Caki2 (cell line): ENCODE measurements at regions not wholly inside any gene's neighbourhood (a gene's known extent, or its start where the extent isn't known, plus 50 kb on each side); places are given as distances from the start of the nearest gene placed in this dataset.

ENCODE experiments used
- DNase-seq: peaks from one replicate; pipeline ENCODE4 v3.0.0-alpha.2; 2015; ENCODE audit warnings: low read depth
- in situ Hi-C: cut with HindIII; loops from 2 replicates; pipeline ENCODE4 v1.10.0; 2016; ENCODE audit warnings: low sequenced_read_pairs, low pct_unique_long_range_greater_than_20kb, mixed read lengths

GRCh38 chr7:25553580-25554291 is 325.4 kb upstream of the NPVF start:
- no peak for DNase-seq
- in situ Hi-C loops, result no loop called here

- DNase-seq, result no peak
- in situ Hi-C loops, result no loop called here
Observed at GRCh38 chr7:25557379-25557917, 329.2 kb upstream of the NPVF start.

- no peak for DNase-seq
- in situ Hi-C loops, result no loop called here
Observed at GRCh38 chr7:25557930-25558329, 329.6 kb upstream of the NPVF start.

GRCh38 chr7:25558605-25559004 is 330.3 kb upstream of the NPVF start:
- in situ Hi-C loops, result no loop called here
- DNase-seq, result no peak

- in situ Hi-C loops, result no loop called here
- no peak for DNase-seq
Observed at GRCh38 chr7:25559581-25560367, 331.5 kb upstream of the NPVF start.

- in situ Hi-C loops, result no loop called here
- no peak for DNase-seq
Observed at GRCh38 chr7:25562673-25563182, 334.4 kb upstream of the NPVF start.

DNA sequence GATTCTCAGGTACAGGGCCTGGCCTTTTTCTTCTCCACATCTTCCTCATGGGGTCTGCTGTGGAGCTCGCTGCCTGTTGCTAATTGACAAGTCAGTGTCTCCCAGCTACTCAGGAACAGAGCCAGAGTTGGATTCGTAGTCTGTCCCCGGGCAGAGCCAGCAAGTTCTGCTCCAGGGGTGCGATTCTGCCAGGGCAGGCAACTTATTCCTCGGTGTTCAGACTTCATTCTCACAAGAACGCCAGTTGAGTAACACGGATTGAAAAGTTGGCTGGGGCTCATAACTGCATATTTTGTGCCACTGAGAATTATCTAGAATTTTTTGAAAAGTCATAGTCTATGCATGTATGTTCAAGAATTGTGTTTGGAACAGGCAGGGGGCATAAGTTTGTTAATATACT is 336.7 kb upstream of the NPVF start:
- in situ Hi-C loops, result no loop called here
- DNase-seq, result no peak

- in situ Hi-C loops, result no loop called here
- peak; percentile 75 for DNase-seq
Observed at GRCh38 chr7:25565949-25566348, 337.7 kb upstream of the NPVF start.

DNA sequence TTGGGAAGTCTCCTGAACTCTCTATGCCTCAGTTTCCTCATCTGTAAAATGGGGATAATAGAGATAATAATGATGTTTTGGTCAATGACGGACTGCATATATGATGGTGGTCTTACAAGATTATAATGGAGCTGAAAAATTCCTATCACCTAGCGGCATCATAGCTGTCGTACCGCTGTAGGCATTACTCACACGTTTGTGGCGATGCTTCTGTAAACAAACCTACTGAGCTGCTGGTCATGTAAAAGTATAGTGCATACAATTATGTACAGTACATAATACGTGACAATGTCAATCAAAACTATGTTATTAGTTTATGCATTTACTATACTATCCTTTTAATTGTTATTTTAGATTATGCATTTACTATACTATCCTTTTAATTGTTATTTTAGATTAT is 339.1 kb upstream of the NPVF start:
- no peak for DNase-seq
- in situ Hi-C loops, result no loop called here

DNA sequence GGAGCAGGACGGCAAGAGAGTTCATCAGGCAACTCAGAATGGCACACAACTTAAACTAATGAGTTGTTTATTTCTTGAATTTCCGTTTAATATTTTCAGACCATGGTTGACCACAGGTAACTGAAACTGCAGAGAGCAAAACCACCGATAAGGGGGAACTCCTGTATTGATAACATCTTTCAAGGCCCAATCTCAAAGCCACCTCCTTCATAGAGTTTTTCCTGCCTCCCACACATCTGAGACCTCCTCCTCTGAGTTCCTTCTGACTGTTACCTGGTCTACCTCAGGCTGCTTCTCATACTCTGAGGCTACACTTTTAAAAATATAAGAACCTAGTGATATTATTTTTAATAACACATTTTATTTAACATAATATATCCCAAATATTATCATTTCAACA is 341.5 kb upstream of the NPVF start:
- no peak for DNase-seq
- in situ Hi-C loops, result no loop called here

DNA sequence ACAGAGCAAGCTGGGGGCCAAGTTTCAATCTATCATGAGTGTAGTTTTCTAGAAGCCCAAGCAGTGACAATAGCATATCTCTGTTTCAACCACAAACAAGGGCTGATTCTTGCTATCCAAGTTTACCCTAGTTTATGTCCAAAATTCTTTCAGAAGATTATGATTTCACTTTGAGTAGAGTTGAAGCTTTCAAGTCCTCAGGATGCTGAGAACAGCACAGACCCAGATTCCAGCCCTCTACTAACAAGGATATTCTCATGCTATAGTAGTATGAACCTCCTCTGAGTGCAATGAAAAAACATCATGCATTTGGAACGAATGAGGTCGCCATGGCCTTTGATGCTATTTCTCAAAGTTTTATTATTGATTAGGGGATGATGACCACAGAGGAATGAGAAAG is 344.1 kb upstream of the NPVF start:
- no peak for DNase-seq
- in situ Hi-C loops, result no loop called here

DNA sequence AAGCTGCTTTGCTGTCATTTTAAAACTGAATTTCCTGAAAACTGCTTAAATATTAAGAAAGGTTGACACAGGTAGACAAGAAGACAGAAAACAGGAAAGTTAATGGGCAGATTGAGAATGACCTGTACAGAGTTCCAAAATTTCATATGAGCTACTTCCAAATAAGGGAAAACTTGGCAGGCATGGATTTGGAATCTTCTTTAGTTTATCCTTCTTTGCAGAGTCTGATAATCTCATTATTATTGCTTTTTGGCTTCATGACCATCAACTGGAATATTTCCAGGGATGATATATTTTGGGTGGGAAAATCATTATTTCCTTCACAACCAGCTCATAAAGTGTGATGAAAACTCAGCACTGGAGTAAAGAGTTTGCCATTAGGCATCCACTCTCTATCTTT is 346.5 kb upstream of the NPVF start:
- in situ Hi-C loops, result no loop called here
- DNase-seq, result no peak

DNA sequence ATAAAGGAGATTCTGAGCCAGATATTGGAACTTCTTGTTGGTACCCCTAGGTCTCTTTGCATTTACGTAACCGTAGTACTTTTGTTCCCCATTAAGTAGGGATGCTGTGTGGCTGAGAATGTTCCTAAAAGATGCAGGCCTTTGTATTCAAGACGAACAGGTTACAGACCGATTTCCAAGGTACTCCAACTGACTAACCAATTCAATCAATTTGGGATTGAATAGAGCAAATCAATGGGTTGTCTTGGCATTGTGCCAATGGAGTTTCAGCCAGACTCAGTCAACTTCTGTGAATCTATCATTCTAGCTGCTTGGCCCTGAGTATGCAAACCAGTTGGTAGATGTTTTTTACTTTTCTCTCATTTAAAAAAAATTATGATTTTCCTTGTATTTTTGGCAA is 347.3 kb upstream of the NPVF start:
- in situ Hi-C loops, result no loop called here
- DNase-seq, result no peak

DNA sequence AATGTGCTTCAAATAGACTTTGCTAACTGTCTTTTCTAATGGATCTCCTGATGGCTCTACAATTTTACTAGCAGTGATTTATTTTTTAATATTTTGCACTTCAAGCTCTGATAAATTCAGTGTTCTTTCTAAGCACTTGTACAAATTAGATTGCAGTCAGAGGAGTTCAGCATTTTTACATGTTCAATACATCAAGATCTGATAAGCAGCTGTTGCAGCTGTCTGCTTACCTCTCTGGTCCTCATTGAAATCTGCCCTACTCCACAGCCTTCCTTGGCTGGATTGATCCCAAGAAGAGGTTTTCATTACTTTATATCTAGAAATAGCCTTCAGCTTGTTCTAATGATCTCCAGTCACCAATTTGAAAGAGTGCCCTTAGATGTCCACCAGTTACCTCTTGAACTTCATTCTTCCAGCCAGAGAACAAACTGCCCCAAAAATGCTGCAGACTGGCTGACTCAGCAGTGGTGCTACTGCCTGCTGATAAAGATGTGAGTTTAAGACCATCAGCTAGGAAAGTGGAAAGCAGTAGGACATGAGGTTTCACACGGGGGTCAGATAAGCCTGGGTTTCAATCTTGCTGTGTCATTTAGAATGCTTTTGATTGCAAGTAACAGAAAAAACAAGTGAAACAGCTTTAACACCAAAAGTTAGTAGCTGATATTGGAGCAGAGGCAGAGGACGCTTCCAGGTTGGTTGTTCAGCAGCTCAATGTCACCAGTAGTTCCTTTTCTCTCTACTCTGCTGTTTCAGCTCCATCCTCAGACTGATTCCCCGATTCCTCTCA is 350.9 kb upstream of the NPVF start:
- no peak for DNase-seq
- in situ Hi-C loops, result no loop called here

GRCh38 chr7:25579778-25580075 is 351.4 kb upstream of the NPVF start:
- DNase-seq, result no peak
- in situ Hi-C loops, result no loop called here

DNA sequence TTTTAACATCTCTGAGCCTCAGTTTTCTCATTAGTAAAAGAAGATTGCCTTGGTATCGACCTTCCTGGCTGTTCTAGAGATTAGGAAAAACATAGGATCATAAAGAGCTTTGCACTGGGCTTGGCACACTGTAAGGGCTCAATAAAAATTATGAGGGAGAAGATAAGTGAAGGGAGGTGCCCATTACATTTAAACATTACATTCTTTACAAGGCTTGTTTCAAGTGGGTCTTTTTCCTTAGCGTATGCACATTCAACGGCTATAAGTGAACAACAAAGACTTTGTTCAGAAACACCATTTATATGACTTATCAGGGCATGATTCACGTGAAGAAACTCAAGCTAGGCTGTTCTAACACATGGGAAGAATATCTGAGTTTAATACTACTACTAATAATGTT is 351.9 kb upstream of the NPVF start:
- in situ Hi-C loops, result no loop called here
- no peak for DNase-seq

- in situ Hi-C loops, result no loop called here
- no peak for DNase-seq
Observed at GRCh38 chr7:25583621-25584020, 355.3 kb upstream of the NPVF start.

GRCh38 chr7:25584112-25584938 is 356.0 kb upstream of the NPVF start:
- in situ Hi-C loops, result no loop called here
- no peak for DNase-seq
